H9 (cell line): ENCODE measurements at regions not wholly inside any gene's neighbourhood (a gene's known extent, or its start where the extent isn't known, plus 50 kb on each side); places are given as distances from the start of the nearest gene placed in this dataset.
"Not testable (repeated sequence)": the region's sequence is repeated elsewhere in the genome, so short reads cannot be mapped to it uniquely, and the experiment has no call there.

Experiments
- DNase-seq: peaks from one replicate; pipeline ENCODE4 v3.0.0-alpha.2; 2017
- H2AFZ ChIP-seq: one replicate; pipeline ENCODE4 v1.6.1; 2013; ENCODE audit warnings: mild to moderate bottlenecking, low read length, control low read depth, moderate library complexity
- H2AK5ac ChIP-seq: 2 replicates; pipeline ENCODE4 v1.6.1; 2013; ENCODE audit warnings: low read length, control low read depth, mixed read lengths; ENCODE audit not compliant: insufficient read length
- H2BK120ac ChIP-seq: one replicate; pipeline ENCODE4 v1.6.1; 2013; ENCODE audit warnings: low read depth, mild to moderate bottlenecking, low read length, control low read depth, inconsistent platforms; ENCODE audit not compliant: poor library complexity, severe bottlenecking
- H2BK12ac ChIP-seq: 2 replicates; pipeline ENCODE4 v1.6.1; 2013; ENCODE audit warnings: low read length, control low read depth, mixed read lengths, low read depth; ENCODE audit not compliant: insufficient read length
- H2BK15ac ChIP-seq: 2 replicates; pipeline ENCODE4 v1.6.1; 2013; ENCODE audit warnings: low read depth, low read length, control low read depth
- H2BK20ac ChIP-seq: one replicate; pipeline ENCODE4 v1.6.1; 2013; ENCODE audit warnings: low read depth, mild to moderate bottlenecking, low read length, control low read depth, inconsistent platforms; ENCODE audit not compliant: poor library complexity, severe bottlenecking
- H2BK5ac ChIP-seq: 2 replicates; pipeline ENCODE4 v1.6.1; 2013; ENCODE audit warnings: low read length, control low read depth, mixed read lengths; ENCODE audit not compliant: insufficient read length
- H3K14ac ChIP-seq: 2 replicates; pipeline ENCODE4 v1.6.1; 2013; ENCODE audit warnings: low read length, control low read depth; ENCODE audit not compliant: insufficient read depth
- H3K18ac ChIP-seq: 2 replicates; pipeline ENCODE4 v1.6.1; 2013; ENCODE audit warnings: low read depth, mild to moderate bottlenecking, mixed read lengths, low read length, control low read depth; ENCODE audit not compliant: insufficient read length
- H3K23ac ChIP-seq: 2 replicates; pipeline ENCODE4 v1.6.1; 2013; ENCODE audit warnings: low read length, control low read depth, mixed read lengths, low read depth; ENCODE audit not compliant: insufficient read length
- H3K23me2 ChIP-seq: 2 replicates; pipeline ENCODE4 v1.6.1; 2013; ENCODE audit warnings: low read depth, mild to moderate bottlenecking, mixed read lengths, low read length, control low read depth; ENCODE audit not compliant: insufficient read length, poor library complexity, severe bottlenecking
- H3K27ac ChIP-seq: 2 replicates; pipeline ENCODE4 v1.5.1; 2013; ENCODE audit warnings: low read length, control low read depth, mixed read lengths, low read depth; ENCODE audit not compliant: insufficient read length
- H3K27me3 ChIP-seq: 2 replicates; pipeline ENCODE4 v1.6.1; 2013; ENCODE audit warnings: low read length, control low read depth, inconsistent platforms; ENCODE audit not compliant: insufficient read depth
- H3K4ac ChIP-seq: 2 replicates; pipeline ENCODE4 v1.6.1; 2013; ENCODE audit warnings: low read depth, mild to moderate bottlenecking, control low read depth, inconsistent platforms, low read length, moderate library complexity
- H3K4me1 ChIP-seq: 2 replicates; pipeline ENCODE4 v1.6.1; 2013; ENCODE audit warnings: low read length, control low read depth, inconsistent platforms; ENCODE audit not compliant: insufficient read depth
- H3K4me2 ChIP-seq: 2 replicates; pipeline ENCODE4 v1.6.1; 2013; ENCODE audit warnings: low read length, control low read depth, mixed read lengths; ENCODE audit not compliant: insufficient read length, insufficient read depth
- H3K56ac ChIP-seq: 2 replicates; pipeline ENCODE4 v1.6.1; 2013; ENCODE audit warnings: low read depth, mild to moderate bottlenecking, mixed read lengths, low read length, control low read depth; ENCODE audit not compliant: insufficient read length
- H3K79me1 ChIP-seq: 2 replicates; pipeline ENCODE4 v1.6.1; 2013; ENCODE audit warnings: low read depth, mild to moderate bottlenecking, moderate library complexity, low read length, control low read depth, inconsistent platforms; ENCODE audit not compliant: insufficient read depth, poor library complexity, severe bottlenecking
- H3K79me2 ChIP-seq: 2 replicates; pipeline ENCODE4 v1.6.1; 2013; ENCODE audit warnings: low read length, control low read depth, inconsistent platforms; ENCODE audit not compliant: insufficient read depth
- H3K9ac ChIP-seq: 2 replicates; pipeline ENCODE4 v1.6.1; 2013; ENCODE audit warnings: low read length, control low read depth, mixed read lengths; ENCODE audit not compliant: insufficient read length; ENCODE audit errors: extremely low read depth
- H3K9me3 ChIP-seq: one replicate; pipeline ENCODE4 v1.6.1; 2013; ENCODE audit warnings: low read depth, low read length, inconsistent platforms; ENCODE audit not compliant: control insufficient read depth
- H3T11ph ChIP-seq: one replicate; pipeline ENCODE4 v1.6.1; 2013; ENCODE audit warnings: mild to moderate bottlenecking, low read length, control low read depth, inconsistent platforms
- H4K20me1 ChIP-seq: one replicate; pipeline ENCODE4 v1.6.1; 2013; ENCODE audit not compliant: control insufficient read depth, insufficient read length, insufficient read depth
- H4K5ac ChIP-seq: 2 replicates; pipeline ENCODE4 v1.6.1; 2013; ENCODE audit warnings: low read depth, mild to moderate bottlenecking, mixed read lengths, low read length, control low read depth; ENCODE audit not compliant: insufficient read length
- H4K8ac ChIP-seq: replicated peaks from 2 replicates; pipeline ENCODE4 v1.6.1; 2013; ENCODE audit warnings: low read length, control low read depth, mixed read lengths, low read depth; ENCODE audit not compliant: insufficient read length
- H4K91ac ChIP-seq: 2 replicates; pipeline ENCODE4 v1.6.1; 2013; ENCODE audit warnings: low read depth, mild to moderate bottlenecking, moderate library complexity, mixed read lengths, low read length, control low read depth; ENCODE audit not compliant: insufficient read length
- H3K27ac Mint-ChIP-seq, 3 experiments: 2 replicates in 2 of 3; 3 replicates in 1 of 3; pipeline ENCODE4 v1.8.0; 2020 to 2021; ENCODE audit warnings: mixed read lengths in 3 of 3, mild to moderate bottlenecking in 1 of 3, moderate library complexity in 1 of 3
- H3K27me3 Mint-ChIP-seq: 2 replicates; pipeline ENCODE4 v1.8.0; 2021; ENCODE audit warnings: low read depth, mild to moderate bottlenecking, moderate library complexity, mixed read lengths
- H3K36me3 Mint-ChIP-seq, 3 experiments: 2 replicates in 2 of 3; 3 replicates in 1 of 3; pipeline ENCODE4 v1.8.0; 2020 to 2021; ENCODE audit warnings: low read depth in 3 of 3, mixed read lengths in 3 of 3; ENCODE audit not compliant: insufficient read depth in 1 of 3
- H3K4me1 Mint-ChIP-seq, 2 experiments: 2 replicates each; pipeline ENCODE4 v1.8.0; 2020; ENCODE audit warnings: mixed read lengths in 2 of 2
- H3K4me3 Mint-ChIP-seq, 2 experiments: 2 replicates in 1 of 2; 3 replicates in 1 of 2; pipeline ENCODE4 v1.8.0; 2020 to 2021; ENCODE audit warnings: mild to moderate bottlenecking in 2 of 2, mixed read lengths in 2 of 2, moderate library complexity in 1 of 2
- H3K9me3 Mint-ChIP-seq, 2 experiments: 2 replicates in 1 of 2; 3 replicates in 1 of 2; pipeline ENCODE4 v1.8.0; 2020; ENCODE audit warnings: mild to moderate bottlenecking in 2 of 2, mixed read lengths in 2 of 2, moderate library complexity in 1 of 2
- WGBS: extraction: QIAGEN DNeasy Blood & Tissue Kit; methylation state at CpG from one replicate; pipeline ENCODE4 v1.1.7; 2013; ENCODE audit warnings: missing lambda C conversion rate, low lambda C conversion rate, mixed read lengths; ENCODE audit not compliant: insufficient read length; ENCODE audit errors: extremely low coverage; 5-methylcytosine and 5-hydroxymethylcytosine counted together

GRCh38 chr1:206273104-206273503 lies 69.8 kb downstream of the SRGAP2 start:
- not testable (repeated sequence) for H3K27me3 ChIP-seq, H4K5ac ChIP-seq, H3K23me2 ChIP-seq, H4K20me1 ChIP-seq, H3K9ac ChIP-seq, H3K4me3 Mint-ChIP-seq, H3T11ph ChIP-seq, H3K79me1 ChIP-seq, H2BK20ac ChIP-seq, H4K91ac ChIP-seq, H3K23ac ChIP-seq, H2AFZ ChIP-seq, H3K4me1 ChIP-seq, H3K27me3 Mint-ChIP-seq, H3K36me3 Mint-ChIP-seq, H3K18ac ChIP-seq, H3K14ac ChIP-seq, H2AK5ac ChIP-seq, H3K9me3 Mint-ChIP-seq, H3K4me1 Mint-ChIP-seq, H2BK15ac ChIP-seq, H3K79me2 ChIP-seq, H3K27ac ChIP-seq, H3K27ac Mint-ChIP-seq, H2BK120ac ChIP-seq, H3K4me2 ChIP-seq, H2BK5ac ChIP-seq, H4K8ac ChIP-seq, DNase-seq, H3K56ac ChIP-seq, H2BK12ac ChIP-seq, H3K4ac ChIP-seq, H3K9me3 ChIP-seq
- no CpG with 5 or more reads among the region's 1 CpG for WGBS

GRCh38 chr1:206276143-206276542 lies 72.8 kb downstream of the SRGAP2 start:
- not testable (repeated sequence) for H4K20me1 ChIP-seq

More at GRCh38 chr1:206276143-206276542, 72.8 kb downstream of the SRGAP2 start:
- not testable (repeated sequence) for H3K79me1 ChIP-seq, H3K79me2 ChIP-seq, H3K14ac ChIP-seq, H3K4ac ChIP-seq, H3K18ac ChIP-seq, H2BK15ac ChIP-seq, H2BK20ac ChIP-seq, H3T11ph ChIP-seq, H3K27me3 Mint-ChIP-seq, DNase-seq, H3K4me3 Mint-ChIP-seq, H3K23me2 ChIP-seq, H4K8ac ChIP-seq, H2BK12ac ChIP-seq, H4K91ac ChIP-seq, H3K27ac Mint-ChIP-seq, H4K5ac ChIP-seq, H2AK5ac ChIP-seq, H3K56ac ChIP-seq, H2AFZ ChIP-seq, H3K4me1 ChIP-seq, H3K23ac ChIP-seq, H3K27ac ChIP-seq, H2BK5ac ChIP-seq, H3K36me3 Mint-ChIP-seq, H2BK120ac ChIP-seq, H3K9me3 Mint-ChIP-seq, H3K4me1 Mint-ChIP-seq, H3K9me3 ChIP-seq, H3K4me2 ChIP-seq, H3K9ac ChIP-seq, H3K27me3 ChIP-seq
- WGBS, result no CpG with 5 or more reads among the region's 2 CpGs
